DMS153 (cell line): ENCODE measurements at regions not wholly inside any gene's neighbourhood (a gene's known extent, or its start where the extent isn't known, plus 50 kb on each side); places are given as distances from the start of the nearest gene placed in this dataset.

Experiments used
- DNase-seq: peaks from one replicate; lab custom pipeline; 2025; lab: John Stamatoyannopoulos, UW

DNA sequence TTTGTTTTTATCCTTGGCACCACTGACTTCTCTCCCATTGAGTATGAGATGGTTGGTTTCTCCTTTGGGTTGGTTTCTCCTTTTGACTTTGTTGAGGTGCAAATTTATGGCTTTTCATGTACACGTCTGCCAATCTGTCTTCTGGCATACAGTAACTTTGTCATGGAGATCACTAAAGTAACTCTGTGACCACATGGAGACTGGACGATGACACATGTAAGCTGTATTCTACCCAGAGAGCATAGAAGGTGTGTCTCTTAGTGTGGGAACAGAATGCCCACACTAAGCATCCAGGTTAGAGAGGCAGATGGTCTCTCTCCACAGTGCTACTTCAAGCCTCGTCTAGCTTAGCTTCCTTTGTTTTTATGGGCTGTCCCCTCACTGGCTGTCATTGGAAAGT, 897.5 kb downstream of the SUCLG1 start:
- DNase-seq: no peak

DNA sequence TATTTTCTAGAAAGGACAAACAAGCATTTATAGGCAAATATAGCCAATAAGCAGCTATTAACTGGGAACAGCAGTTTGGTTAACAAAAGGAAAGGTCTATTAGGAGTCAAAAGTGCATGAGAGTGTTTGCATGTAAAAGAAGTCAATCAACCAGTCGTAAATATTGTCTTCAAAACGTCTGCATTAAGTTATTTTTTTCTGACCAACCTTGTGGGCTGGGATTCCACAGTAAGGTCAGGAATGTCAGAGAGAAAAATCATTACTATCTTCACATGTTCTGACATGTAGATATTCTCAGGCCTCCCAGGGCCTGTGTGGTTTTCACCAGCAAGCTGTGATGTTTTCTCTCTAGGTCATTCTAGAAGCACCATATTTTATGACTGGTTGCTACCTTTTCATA, 922.5 kb downstream of the SUCLG1 start:
- DNase-seq: no peak

DNA sequence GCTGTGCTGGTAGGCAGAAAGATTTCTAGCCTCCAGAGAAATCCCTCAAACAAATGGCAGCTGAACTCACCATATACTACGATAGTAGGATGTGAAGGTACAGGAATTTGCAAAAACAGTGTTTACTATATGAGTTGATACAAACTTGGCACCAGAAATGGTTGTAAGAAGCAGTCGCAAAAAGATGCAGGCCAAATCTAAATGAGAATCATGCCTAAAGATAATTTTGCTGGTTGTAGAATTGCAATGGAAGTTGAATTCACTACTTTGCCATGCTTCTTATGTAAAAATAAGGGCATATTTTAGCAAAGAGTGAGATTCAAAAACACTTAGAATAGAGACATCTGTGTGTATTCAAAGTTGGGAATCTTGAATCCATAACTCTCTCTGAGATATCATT, 924.7 kb downstream of the SUCLG1 start:
- DNase-seq: no peak

DNA sequence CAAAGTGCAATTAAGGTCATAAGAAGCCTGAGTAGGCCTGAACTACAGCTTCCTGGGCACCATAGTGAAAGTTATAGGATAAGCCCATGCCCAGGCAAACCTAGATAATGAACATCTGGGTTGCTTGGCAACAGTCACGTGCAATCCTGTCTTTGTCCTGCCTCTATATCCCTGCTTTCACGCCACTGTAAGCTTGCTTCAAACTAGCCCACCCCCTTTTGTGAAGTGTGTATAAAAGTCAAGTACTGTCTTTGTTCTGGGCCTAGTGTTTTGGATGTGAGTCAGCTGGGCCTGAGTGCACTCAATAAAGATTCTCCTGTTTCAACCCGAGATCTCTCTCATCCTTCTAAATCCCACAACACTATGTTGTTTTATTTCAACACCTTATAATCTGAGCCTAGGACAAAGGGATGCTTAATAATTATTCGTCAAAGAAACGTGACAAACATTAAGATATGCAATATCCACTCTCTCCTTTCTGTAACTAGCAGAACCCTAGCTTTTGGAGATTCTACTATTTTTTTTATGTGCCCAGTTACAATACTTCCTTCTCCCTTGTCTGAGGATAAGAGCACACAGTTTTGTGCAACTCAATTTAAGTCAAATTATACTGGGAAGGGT, 927.8 kb downstream of the SUCLG1 start:
- peak; percentile 87 for DNase-seq

DNA sequence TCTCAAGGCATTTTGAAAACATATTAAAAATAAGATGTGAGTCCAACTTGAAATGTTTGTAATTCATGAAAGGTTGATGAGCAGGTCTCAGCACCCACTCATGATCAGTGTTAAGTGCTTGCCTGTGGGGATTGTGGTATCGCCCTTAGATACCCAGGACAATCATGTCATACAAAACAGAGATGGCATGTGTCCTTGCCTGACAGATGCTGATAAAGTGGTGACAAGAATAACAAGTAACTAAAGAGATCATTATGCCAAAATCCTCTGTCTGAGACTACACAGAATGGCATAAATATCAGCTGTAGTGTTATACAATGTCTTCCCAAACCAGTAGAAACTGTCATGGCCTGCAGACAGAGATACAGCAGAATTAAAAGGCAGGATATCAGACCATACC, 930.3 kb downstream of the SUCLG1 start:
- DNase-seq: no peak

DNA sequence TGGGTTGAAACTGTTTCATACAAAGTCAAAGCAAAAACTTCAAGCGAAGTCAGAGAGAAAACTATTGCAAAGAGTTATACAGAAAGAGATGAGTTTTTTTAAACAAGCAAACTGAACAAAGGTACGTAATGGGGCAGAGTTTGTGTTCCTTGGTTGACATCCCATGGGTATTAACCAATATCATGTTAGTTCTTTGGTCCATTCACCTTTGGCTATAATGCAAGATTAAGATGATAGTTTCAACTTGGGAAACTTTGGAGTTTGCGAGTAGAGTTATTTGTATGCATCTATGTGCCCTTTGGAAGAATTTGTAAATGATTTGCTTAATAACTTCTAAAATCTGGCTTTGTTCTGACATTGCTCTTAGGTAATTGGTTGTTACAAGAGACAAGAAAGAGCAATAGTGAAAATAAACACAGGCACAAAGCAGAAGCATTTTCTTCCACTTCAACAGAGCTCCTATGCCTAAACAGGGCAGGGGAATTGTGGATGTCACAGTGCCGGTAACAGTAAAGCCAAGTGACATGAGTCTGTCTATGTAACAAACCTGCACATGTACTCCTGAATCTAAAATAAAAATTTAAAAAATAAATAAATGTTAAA, 936.1 kb downstream of the SUCLG1 start:
- no peak for DNase-seq

DNA sequence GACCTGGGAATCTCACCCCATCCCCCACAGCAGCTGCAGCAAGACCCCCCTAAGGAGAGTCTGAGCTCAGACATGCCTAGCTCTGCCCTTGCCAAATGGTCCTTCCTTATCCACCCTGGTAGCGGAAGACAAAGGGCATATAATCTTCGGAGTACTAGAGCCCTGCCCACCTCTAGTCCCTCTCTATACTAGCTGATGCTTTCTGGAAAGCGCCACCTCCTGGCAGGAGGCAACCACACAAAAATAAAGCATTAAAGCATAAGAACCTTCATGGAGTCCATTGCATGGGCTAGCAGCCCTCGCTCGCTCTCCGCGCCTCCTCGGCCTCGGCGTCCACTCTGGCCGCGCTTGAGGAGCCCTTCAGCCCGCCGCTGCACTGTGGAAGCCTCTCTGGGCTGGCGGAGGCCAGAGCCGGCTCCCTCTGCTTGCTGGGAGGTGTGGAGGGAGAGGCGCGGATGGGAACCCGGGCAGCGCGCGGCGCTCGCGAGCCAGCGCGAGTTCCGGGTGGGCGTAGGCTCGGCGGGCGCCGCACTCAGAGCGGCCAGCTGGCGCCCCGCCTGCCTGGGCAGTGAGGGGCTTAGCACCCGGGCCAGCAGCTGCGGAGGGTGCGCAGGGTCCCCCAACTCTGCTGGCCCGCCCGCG, 941.2 kb downstream of the SUCLG1 start:
- no peak for DNase-seq

DNA sequence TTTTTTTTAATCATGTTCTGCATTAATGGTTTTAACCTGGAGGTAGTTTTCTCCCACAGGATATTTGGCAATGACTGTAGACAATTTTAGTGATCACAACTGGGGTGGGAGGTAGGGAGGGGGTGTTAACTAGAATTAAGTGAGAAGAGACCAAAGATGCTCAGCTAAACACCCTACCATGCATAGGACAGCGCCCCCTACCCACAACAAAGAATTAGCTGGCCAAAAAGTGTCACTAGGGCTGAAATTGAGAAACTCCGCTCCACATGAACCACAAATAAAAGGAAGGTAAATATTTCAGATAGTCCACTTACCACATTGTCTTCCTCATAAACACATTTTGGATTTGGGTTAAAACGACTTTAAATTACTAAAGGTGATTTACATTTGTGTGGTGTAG, 942.6 kb downstream of the SUCLG1 start:
- no peak for DNase-seq

DNA sequence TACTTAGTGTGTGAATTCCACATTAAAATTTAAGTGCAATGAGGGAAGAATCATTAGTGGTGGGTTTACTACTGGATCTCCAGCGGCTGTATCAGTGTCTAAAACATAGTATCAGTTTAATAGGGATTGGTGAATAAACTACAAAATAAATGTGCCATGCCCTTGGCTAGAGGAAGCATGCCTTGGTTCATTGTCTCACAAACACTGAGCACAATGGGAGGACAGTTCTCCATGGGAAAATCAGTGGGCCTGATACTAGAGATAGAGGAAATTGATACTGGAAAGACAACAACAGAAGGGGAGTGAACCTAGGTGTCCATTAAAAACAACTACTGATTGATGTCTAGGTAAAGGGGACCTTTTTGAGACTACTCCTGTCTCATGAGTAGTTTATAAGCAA, 971.6 kb downstream of the SUCLG1 start:
- no peak for DNase-seq

DNA sequence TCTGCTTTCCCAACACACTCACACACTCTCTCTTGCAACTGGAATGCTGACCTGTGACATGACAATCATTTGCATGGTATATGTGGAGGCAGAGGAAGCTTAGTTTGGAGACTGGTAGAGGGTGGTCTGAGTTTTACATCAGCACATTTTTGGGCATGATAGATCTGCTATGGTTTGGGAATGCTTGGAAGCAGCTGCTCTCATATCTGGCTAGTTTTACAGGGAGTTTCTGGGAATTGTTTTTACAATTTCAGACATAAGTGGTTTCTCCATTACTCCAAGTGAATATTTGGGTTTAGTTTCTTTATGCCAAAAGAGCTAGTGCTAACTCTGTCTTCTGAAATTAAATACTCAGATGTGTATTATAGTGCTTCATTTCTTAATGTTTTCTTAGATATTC, 977.6 kb downstream of the SUCLG1 start:
- no peak for DNase-seq

DNA sequence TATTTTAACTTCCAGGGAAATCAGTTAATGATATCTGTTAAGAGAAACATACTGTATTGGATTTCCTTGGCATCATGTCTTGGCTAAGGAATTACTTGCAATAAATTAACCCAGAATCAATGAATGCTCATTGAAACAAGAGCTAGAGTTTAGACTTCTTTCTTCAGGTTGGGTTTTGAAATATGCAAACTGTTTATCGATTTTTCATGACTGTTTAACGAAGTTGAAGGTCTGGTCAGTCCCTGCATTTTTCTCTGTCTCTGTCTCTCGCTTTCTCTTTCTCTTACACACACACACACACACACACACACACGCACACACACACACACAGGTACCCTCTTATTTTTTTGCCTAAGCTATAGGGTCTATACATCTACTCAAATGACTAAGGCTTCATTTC, 981.0 kb downstream of the SUCLG1 start:
- DNase-seq: no peak

DNA sequence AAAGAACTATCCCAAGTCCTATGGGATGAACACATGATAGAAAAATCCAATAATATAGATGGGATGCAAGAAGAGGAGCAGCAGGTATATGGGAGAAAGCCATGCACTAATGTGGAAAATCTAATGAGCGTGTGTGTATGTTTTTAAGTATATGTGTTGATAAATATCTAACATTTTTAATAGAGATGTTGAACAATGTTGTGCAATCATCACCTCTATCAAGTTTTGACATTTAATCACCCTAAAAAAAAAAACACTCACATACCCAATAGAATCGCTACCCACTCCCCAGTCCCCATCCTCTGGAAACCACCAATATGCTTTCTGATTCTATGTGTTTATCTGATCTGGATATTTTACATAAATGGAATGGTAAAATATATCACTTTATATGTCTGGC, 983.7 kb downstream of the SUCLG1 start:
- DNase-seq: no peak

DNA sequence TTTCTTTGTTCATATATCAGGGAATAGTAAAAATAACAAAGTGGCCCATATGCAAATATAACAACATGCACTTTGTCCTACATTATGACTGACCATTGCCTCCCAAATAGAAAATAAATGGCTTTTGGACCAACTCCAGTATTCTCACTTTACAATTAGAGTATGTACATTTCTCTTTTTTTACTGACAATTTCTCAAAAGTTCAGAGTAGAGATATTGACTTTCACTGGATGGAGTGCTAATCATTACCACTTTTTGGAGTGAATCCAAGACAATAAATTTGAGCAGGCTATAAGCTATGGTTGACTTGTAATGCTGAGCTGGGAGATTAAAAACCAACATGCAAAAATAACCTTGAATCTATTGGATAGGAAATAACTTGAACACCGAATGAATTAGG, 987.4 kb downstream of the SUCLG1 start:
- peak; percentile 86 for DNase-seq

DNA sequence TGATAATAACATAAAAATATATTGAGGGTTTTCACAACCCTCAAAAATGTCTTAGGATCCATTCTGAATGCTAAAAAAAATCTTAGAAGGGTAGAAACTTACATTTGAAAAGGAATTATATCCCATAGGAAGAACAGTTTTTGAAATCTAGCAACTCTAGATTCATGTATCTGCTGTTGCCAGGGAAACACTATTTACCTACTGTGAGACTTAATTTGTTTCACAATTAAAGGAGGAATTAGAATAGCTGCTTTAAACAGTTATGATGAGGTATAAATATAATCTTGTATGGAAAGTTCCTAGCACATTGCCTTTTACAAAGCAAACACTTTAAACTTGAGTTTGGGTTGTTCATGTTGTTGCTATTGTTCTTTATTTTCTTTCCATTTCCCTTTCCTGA, 988.2 kb downstream of the SUCLG1 start:
- peak; percentile 62 for DNase-seq

DNA sequence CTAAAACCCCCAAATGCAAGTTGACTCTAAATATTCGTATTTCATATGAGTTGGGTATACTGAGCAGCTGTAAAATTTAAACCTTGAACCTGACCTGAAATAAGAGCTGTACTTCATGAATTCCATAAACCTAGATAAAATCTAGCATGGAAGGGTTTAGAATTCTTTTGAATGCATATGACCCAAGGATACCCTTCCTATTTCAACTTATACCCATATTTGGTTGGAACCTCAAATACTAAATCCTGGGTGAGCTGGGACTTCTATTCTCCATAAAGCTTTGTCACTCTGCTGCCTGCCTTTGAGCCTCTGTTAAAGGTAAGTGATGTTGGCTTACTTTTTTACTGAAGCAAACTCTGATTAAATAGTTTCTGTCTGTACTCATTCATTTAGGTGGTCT, 994.6 kb downstream of the SUCLG1 start:
- DNase-seq: no peak

DNA sequence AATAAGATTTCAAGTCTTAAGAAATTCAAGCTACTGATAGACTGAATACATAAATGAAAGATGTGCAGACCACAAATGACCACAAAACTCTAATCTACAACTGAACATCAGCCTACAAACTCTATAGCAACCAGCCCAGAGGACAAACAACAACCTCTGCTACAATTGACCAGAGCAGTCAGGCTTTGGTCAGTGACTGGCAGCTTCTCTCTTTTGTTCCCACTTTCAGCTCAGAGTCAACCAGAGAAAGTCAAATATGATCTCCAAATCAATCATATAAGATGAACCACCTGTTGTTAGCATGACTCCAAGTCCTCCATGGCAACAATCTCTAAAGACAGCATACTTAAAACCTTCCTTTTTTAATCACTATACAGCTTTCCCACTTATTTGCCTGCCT, 996.2 kb downstream of the SUCLG1 start:
- DNase-seq: no peak

DNA sequence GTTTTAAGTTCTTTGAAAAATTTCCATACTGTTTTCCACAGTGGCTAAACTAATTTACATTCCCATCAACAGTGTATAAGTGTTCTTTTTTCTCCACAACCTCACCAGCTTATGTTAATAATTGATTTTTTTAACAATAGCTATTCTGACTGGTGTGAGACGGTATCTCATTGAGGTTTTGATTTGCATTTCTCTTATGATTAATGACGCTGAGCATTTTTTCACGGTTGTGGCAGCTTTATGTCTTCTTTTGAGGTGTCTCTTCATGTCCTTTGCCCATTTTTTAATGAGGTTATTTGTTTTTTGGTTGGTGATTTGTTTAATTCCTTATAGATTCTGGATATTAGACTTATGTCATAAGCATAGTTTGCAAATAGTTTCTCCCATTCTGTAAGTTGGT, 997.9 kb downstream of the SUCLG1 start:
- DNase-seq: no peak

DNA sequence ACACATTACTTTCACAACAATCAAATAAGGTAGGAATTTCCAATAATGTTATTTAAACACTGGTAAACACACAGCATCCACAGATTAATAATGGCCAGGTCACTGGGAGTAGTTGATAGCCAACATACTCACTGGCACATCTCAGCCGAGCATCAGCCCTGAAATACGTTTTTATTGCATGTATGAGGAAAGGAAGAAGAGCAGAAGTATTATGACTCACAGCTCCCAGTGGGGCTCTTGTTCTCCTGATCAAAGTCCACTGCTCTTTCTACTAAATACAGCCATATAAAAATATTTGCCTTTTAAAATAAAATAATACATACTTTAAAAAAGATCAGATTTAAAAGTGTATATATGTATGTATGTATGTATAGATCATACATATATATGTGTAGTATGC, 999.6 kb downstream of the SUCLG1 start:
- no peak for DNase-seq

DNA sequence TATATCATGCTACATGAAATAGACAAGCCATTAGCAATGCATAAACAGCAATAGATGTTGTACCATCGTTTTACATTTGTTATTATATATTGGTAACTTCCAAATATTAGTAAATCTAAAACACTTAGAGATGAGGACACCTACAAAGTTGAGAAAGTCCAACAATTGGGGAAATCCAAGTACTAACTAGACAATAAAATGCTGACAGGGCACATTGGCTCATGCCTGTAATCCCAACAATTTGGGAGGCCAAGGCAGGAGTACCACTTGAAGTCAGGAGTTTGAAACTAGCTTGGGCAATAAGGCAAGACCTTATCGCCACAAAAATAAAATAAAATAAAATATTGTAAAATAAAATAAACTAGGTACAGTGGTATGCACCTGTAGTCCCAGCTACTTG, 1023.1 kb downstream of the SUCLG1 start:
- DNase-seq: no peak

DNA sequence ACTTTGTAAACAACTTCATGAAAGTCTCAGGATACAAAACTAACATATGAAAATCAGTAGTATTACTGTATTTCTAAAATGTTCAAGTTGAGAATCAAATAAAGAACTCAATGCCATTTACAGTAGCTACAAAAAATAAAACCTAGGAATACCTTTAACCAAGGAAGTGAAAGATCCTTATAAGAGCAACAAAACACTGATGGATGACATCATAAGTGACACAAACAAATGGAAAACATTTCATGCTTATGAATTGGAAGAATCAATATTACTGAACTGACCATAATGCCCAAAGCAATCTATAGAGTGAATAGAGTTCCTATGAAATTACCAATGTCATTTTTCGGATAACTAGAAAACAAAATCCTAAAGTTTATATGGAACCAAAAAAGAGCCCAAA, 1038.1 kb downstream of the SUCLG1 start:
- DNase-seq: no peak

DNA sequence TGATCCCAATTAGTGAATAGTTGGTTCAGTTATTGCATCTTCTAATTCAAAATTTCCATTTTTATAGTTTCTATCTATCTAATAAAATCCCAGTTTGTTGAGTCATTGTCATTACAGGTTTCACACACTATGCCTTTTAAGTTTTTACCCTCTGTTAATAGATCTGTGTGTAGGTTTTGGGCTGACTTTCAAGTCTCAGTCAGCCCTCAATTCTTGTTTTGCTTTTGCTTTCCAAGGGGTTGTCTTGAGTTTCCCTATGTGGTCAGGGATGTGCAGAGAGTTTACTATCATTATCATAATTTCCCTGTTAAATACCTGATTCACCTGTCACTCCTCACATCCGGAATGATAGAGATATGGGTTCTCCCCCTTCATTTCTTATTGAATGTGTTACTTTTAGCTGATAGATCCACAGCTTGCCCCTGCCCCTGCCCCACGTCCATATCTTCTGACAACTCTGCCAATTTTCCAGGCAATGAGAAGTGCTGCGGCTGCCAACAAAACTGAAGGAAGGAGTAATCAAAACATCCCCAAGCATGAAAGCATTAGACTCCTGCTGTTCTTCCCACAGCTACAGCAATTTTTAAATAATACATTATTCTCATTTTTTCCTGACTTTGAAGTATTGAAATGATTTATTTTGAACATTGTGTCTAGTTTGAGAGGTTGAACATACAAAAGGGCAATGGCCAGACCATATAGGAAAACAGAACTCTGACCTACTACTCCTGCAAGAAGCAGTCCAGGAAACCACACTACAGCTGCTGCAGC, 1064.8 kb downstream of the SUCLG1 start:
- no peak for DNase-seq

DNA sequence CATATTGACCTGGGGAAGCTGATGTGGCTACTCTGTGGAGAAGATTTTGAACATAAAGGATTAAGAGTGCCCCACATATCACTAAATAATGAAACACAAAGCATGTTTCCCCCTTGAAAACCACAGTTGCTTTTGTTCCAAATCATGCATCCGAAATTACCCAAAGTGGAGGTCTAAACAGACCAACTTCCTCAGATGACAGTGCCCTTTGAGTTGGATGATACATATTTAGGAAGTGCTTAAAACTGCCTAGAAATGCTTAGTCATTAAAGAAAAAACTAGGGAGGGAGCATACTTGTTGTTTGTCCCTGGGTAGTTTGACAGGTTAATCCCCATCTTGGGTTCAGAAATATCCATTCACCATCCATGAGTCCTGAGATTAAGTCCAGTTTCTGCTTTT, 1070.3 kb downstream of the SUCLG1 start:
- DNase-seq: no peak

DNA sequence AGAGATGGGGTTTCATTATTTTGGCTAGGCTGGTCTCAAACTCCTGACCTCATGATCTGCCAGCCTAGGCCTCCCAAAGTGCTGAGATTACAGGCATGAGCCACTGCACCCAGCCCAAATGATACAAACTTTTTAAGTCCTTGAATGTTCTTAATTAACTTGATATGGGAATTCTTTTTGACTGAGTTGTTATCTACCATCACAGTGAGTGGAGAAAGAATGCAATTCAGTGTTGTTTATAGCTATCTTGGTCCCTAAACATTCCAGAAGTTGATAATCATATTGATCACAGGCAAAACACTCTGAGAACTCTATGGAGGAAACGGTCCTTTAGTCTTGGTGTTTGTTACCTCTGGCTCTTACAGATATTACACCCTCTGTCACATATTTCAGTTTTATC, 1072.5 kb downstream of the SUCLG1 start:
- DNase-seq: no peak
